HCT116 (cell line): ENCODE measurements at regions not wholly inside any gene's neighbourhood (a gene's known extent, or its start where the extent isn't known, plus 50 kb on each side); places are given as distances from the start of the nearest gene placed in this dataset.

Experiments used
- ATAC-seq: fragments of 200-7000 bp; cut with Tn5 transposase; 2 replicates; pipeline ENCODE4 v1.9.1; 2020; ENCODE audit warnings: mild to moderate bottlenecking, moderate library complexity
- BruUV-seq: library from RNA; stranded (reverse); fragments of 400-500 nt; replicated peaks from 2 replicates; lab custom pipeline; 2021; lab: Mats Ljungman, UMichigan
- CTCF ChIA-PET: fragments of 300-600 bp; sonication (Branson Sonifier 250); formaldehyde crosslinking; loops from one replicate; lab custom pipeline; 2021; ENCODE audit warnings: antibody characterized with exemption; lab: Charles Lee
- POLR2A ChIA-PET: fragments of 300-600, 350-600 bp; sonication (Branson Sonifier 250); formaldehyde crosslinking; loops from one replicate; lab custom pipeline; 2021; ENCODE audit warnings: antibody characterized with exemption; lab: Charles Lee
- RAD21 ChIA-PET, 2 experiments: fragments of 300-600 bp; sonication (Branson Sonifier 250); formaldehyde crosslinking; loops; one replicate each; lab custom pipeline; 2023; ENCODE audit warnings: low total read pairs in 2 of 2; ENCODE audit not compliant: uncharacterized antibody in 2 of 2, unreplicated experiment in 2 of 2, low non-redundant PET in 1 of 2; lab: Charles Lee
- DNase-seq: peaks from one replicate; pipeline ENCODE4 v3.0.0-alpha.2; 2010; ENCODE audit warnings: low read depth, low spot score
- H2AFZ ChIP-seq: fragments of 200-600 bp; shearing (Covaris generic), sonication (generic); 2 replicates; pipeline ENCODE4 v1.6.1; 2017; ENCODE audit warnings: low read depth, mixed run types, mixed read lengths, antibody characterized with exemption, low read length; ENCODE audit not compliant: poor library complexity, severe bottlenecking
- H3K27ac ChIP-seq: 2 replicates; pipeline ENCODE4 v1.5.1; 2012; ENCODE audit warnings: low read depth, low read length
- H3K27me3 ChIP-seq: fragments of 200-600 bp; sonication (generic); 2 replicates; pipeline ENCODE4 v1.6.1; 2016; ENCODE audit warnings: mixed run types, low read length, mixed read lengths; ENCODE audit not compliant: insufficient read depth
- H3K36me3 ChIP-seq, 2 experiments: fragments of 200-500 bp in 1 of 2; fragments of 200-600 bp in 1 of 2; sonication (Bioruptor generic) in 1 of 2; sonication (generic) in 1 of 2; 2 replicates each; pipeline versions ENCODE4 v1.5.1 to v1.6.1; 2014 to 2016; ENCODE audit warnings: low read length in 2 of 2, inconsistent platforms in 1 of 2, mixed read lengths in 1 of 2, mixed run types in 1 of 2; ENCODE audit not compliant: insufficient read depth in 2 of 2, control insufficient read depth in 1 of 2
- H3K4me1 ChIP-seq, 2 experiments: fragments of 200-600 bp in 1 of 2; sonication (generic) in 1 of 2; 2 replicates each; pipeline versions ENCODE4 v1.5.1 to v1.6.1; 2012 to 2017; ENCODE audit warnings: low read length in 2 of 2, inconsistent platforms in 1 of 2, mild to moderate bottlenecking in 1 of 2, mixed read lengths in 1 of 2, mixed run types in 1 of 2, moderate library complexity in 1 of 2; ENCODE audit not compliant: insufficient read depth in 2 of 2, control insufficient read depth in 1 of 2
- H3K4me2 ChIP-seq: fragments of 200-600 bp; sonication (generic); 2 replicates; pipeline ENCODE4 v1.6.1; 2017; ENCODE audit warnings: mixed run types, low read length, mixed read lengths
- H3K4me3 ChIP-seq, 2 experiments: fragments of 200-600 bp in 1 of 2; sonication (generic) in 1 of 2; replicated peaks in 1 of 2; 2 replicates each; pipeline ENCODE4 v1.5.1; 2011 to 2016; ENCODE audit warnings: low read length in 2 of 2, control low read depth in 1 of 2, low read depth in 1 of 2, mild to moderate bottlenecking in 1 of 2, mixed read lengths in 1 of 2, mixed run types in 1 of 2
- H3K79me2 ChIP-seq: fragments of 200-600 bp; sonication (generic); 2 replicates; pipeline ENCODE4 v1.6.1; 2017; ENCODE audit warnings: mild to moderate bottlenecking, mixed run types, low read length, moderate library complexity, mixed read lengths; ENCODE audit not compliant: insufficient read depth
- H3K9ac ChIP-seq: fragments of 200-600 bp; sonication (generic); 2 replicates; pipeline ENCODE4 v1.6.1; 2016; ENCODE audit warnings: low read length, mixed read lengths
- H3K9me2 ChIP-seq: fragments of 200-600 bp; sonication (generic), shearing (Covaris generic); 2 replicates; pipeline ENCODE4 v1.6.1; 2017; ENCODE audit warnings: mixed run types, mild to moderate bottlenecking, moderate library complexity; ENCODE audit not compliant: insufficient read depth
- H3K9me3 ChIP-seq, 2 experiments: fragments of 200-500 bp in 1 of 2; fragments of 200-600 bp in 1 of 2; sonication (Bioruptor generic) in 1 of 2; sonication (generic) in 1 of 2; 2 replicates each; pipeline ENCODE4 v1.6.1; 2014 to 2017; ENCODE audit warnings: low read length in 2 of 2, mixed read lengths in 2 of 2, inconsistent platforms in 1 of 2, low read depth in 1 of 2, mild to moderate bottlenecking in 1 of 2, mixed run types in 1 of 2, moderate library complexity in 1 of 2; ENCODE audit not compliant: control insufficient read depth in 1 of 2, insufficient read depth in 1 of 2
- H4K20me1 ChIP-seq: fragments of 200-600 bp; sonication (generic), shearing (Covaris generic); 2 replicates; pipeline ENCODE4 v1.6.1; 2017; ENCODE audit warnings: mixed run types, mild to moderate bottlenecking, moderate library complexity; ENCODE audit not compliant: insufficient read depth
- ATF3 ChIP-seq: IDR thresholded peaks from 2 replicates; pipeline ENCODE4 v1.6.1; 2012
- CBX3 ChIP-seq: IDR thresholded peaks from 2 replicates; pipeline ENCODE4 v1.6.1; 2012; ENCODE audit warnings: low read depth
- CTCF ChIP-seq, 3 experiments: fragments of 200-600 bp in 1 of 3; sonication (generic) in 1 of 3; IDR thresholded peaks in 2 of 3; conservative IDR thresholded peaks in 1 of 3; 2 replicates each; pipeline ENCODE4 v1.5.1; 2012 to 2017; ENCODE audit warnings: low read depth in 2 of 3, low read length in 2 of 3, antibody characterized with exemption in 1 of 3, borderline replicate concordance in 1 of 3, control low read depth in 1 of 3, mild to moderate bottlenecking in 1 of 3, mixed read lengths in 1 of 3, mixed run types in 1 of 3, moderate library complexity in 1 of 3; ENCODE audit not compliant: insufficient read depth in 1 of 3
- EGR1 ChIP-seq: IDR thresholded peaks from 2 replicates; pipeline ENCODE4 v1.6.1; 2012; ENCODE audit warnings: low read depth
- ELF1 ChIP-seq: IDR thresholded peaks from 2 replicates; pipeline ENCODE4 v1.6.1; 2012; ENCODE audit warnings: low read depth, borderline replicate concordance
- JUND ChIP-seq: IDR thresholded peaks from 2 replicates; pipeline ENCODE4 v1.6.1; 2012
- MAX ChIP-seq: IDR thresholded peaks from 2 replicates; pipeline ENCODE4 v1.6.1; 2012
- POLR2AphosphoS5 ChIP-seq: IDR thresholded peaks from 2 replicates; pipeline ENCODE4 v1.6.1; 2011; ENCODE audit warnings: mild to moderate bottlenecking, low read depth, low read length, moderate library complexity
- RAD21 ChIP-seq: IDR thresholded peaks from 2 replicates; pipeline ENCODE4 v1.6.1; 2012; ENCODE audit warnings: low read depth, mild to moderate bottlenecking
- SIN3A ChIP-seq: IDR thresholded peaks from 2 replicates; pipeline ENCODE4 v1.6.1; 2012; ENCODE audit warnings: low read depth
- SP1 ChIP-seq: IDR thresholded peaks from 2 replicates; pipeline ENCODE4 v1.6.1; 2012; ENCODE audit warnings: low read depth
- SRF ChIP-seq: IDR thresholded peaks from 2 replicates; pipeline ENCODE4 v1.6.1; 2012; ENCODE audit warnings: low read depth
- TCF7L2 ChIP-seq: IDR thresholded peaks from 2 replicates; pipeline ENCODE4 v1.7.0; 2011; ENCODE audit warnings: borderline replicate concordance, inconsistent platforms; ENCODE audit not compliant: insufficient read depth, insufficient read length; ENCODE audit errors: extremely low read depth
- YY1 ChIP-seq: IDR thresholded peaks from 2 replicates; pipeline ENCODE4 v1.6.1; 2011; ENCODE audit warnings: low read length, low read depth, moderate library complexity, mild to moderate bottlenecking; ENCODE audit not compliant: insufficient replicate concordance; ENCODE audit errors: extremely low read depth
- ZBTB33 ChIP-seq: IDR thresholded peaks from 2 replicates; pipeline ENCODE4 v1.6.1; 2011; ENCODE audit warnings: mild to moderate bottlenecking, low read length, moderate library complexity; ENCODE audit not compliant: insufficient replicate concordance; ENCODE audit errors: extremely low read depth
- ZFX ChIP-seq: fragments of 450-650 bp; IDR thresholded peaks from 2 replicates; pipeline ENCODE4 v1.6.1; 2017
- ZNF274 ChIP-seq: fragments of 200-500 bp; sonication (Bioruptor generic); IDR thresholded peaks from 2 replicates; pipeline ENCODE4 v1.6.1; 2014; ENCODE audit warnings: mild to moderate bottlenecking, low read depth, low read length, inconsistent platforms
- intact Hi-C: fragments of 100-400 bp; cut with micrococcal nuclease; formaldehyde crosslinking; loops from 2 replicates; pipeline ENCODE4 v1.10.0; 2022

GRCh38 chr5:175344331-175345195 is 99.4 kb downstream of the DRD1 start (continued):
- TF ChIP-seq TCF7L2: no peak
- no peak for TF ChIP-seq ZFX
- no peak for TF ChIP-seq ZNF274
- peak; percentile 64 for TF ChIP-seq JUND
- peak; percentile 13 for TF ChIP-seq YY1
- no peak for TF ChIP-seq EGR1
- no peak for TF ChIP-seq CBX3
- TF ChIP-seq SP1: peak; percentile 75
- TF ChIP-seq ELF1: no peak
- no peak for TF ChIP-seq ATF3
- TF ChIP-seq SRF: peak; percentile 14; the same call in 1 of the 2 replicates
- TF ChIP-seq ZBTB33: no peak
- TF ChIP-seq, all 23 proteins: peak for 8

GRCh38 chr5:175343308-175343707 is 100.7 kb downstream of the DRD1 start:
- peak overlapping the region; percentile 82 for H3K27ac ChIP-seq
- intact Hi-C loops: no loop called here
- H4K20me1 ChIP-seq: no peaks in the 10 kb centered on the region
- DNase-seq (no peak), ATAC-seq (no peak)
- no peak overlapping the region for H3K9ac ChIP-seq
- peaks cover 7% of the 10 kb centered on the region; the same call in 1 of the 2 replicates for H3K27me3 ChIP-seq
- RAD21 ChIA-PET: no interaction called here
- BruUV-seq: no TSS peak
- no peak overlapping the region for H3K4me3 ChIP-seq
- H3K9me3 ChIP-seq: no peaks in the 10 kb centered on the region
- H2AFZ ChIP-seq: no peak overlapping the region
- H3K79me2 ChIP-seq: no peaks in the 10 kb centered on the region
- H3K36me3 ChIP-seq: no peaks in the 10 kb centered on the region
- CTCF ChIA-PET: no interaction called here
- peaks cover 37 to 46% of the 10 kb centered on the region in 2 experiments for H3K4me1 ChIP-seq
- H3K4me2 ChIP-seq: no peak overlapping the region
- POLR2A ChIA-PET: no interaction called here
- H3K9me2 ChIP-seq: no peaks in the 10 kb centered on the region
- TF ChIP-seq POLR2AphosphoS5 (no peak), RAD21 (no peak), SRF (no peak), ZBTB33 (no peak), JUND (no peak), YY1 (no peak), MAX (no peak), EGR1 (no peak), SIN3A (no peak), CTCF (IDR thresholded peaks at IDR 0.05 in 2 of 3, conservative IDR thresholded peaks at IDR 0.05 in 1 of 3; ENCODE audit: borderline replicate concordance in 1 of 3, insufficient read depth in 1 of 3, low read depth in 2 of 3, low read length in 2 of 3) (no peak), CBX3 (no peak)
